Activated CD8-positive, alpha-beta T cell treated with anti-CD3 and anti-CD28 coated beads, Interleukin-2, amount 10 ng/mL, durations not matched to agents 7 days and 5 days (primary cell): ENCODE measurements at regions not wholly inside any gene's neighbourhood (a gene's known extent, or its start where the extent isn't known, plus 50 kb on each side); places are given as distances from the start of the nearest gene placed in this dataset.

ENCODE experiments used
- ATAC-seq: fragments of 150-1000 bp; cut with Tn5 transposase; one replicate; pipeline ENCODE4 v1.10.0; 2021; ENCODE audit warnings: moderate library complexity
- CTCF ChIA-PET: fragments of 350-600 bp; sonication (Branson Sonifier 250); formaldehyde crosslinking; loops from one replicate; lab custom pipeline; 2021; ENCODE audit warnings: antibody characterized with exemption; lab: Charles Lee
- POLR2A ChIA-PET: fragments of 350-600 bp; sonication (Branson Sonifier 250); formaldehyde crosslinking; loops from one replicate; lab custom pipeline; 2021; ENCODE audit warnings: antibody characterized with exemption; lab: Charles Lee
- DNase-seq: peaks from one replicate; pipeline ENCODE4 v3.0.0-alpha.2; 2020
- H3K27ac Mint-ChIP-seq: one replicate; pipeline ENCODE4 v1.8.0; 2021; ENCODE audit warnings: mild to moderate bottlenecking, mixed read lengths
- H3K27me3 Mint-ChIP-seq: one replicate; pipeline ENCODE4 v1.8.0; 2021; ENCODE audit warnings: low read depth, mixed read lengths
- H3K36me3 Mint-ChIP-seq: one replicate; pipeline ENCODE4 v1.8.0; 2021; ENCODE audit warnings: low read depth, mixed read lengths
- H3K4me1 Mint-ChIP-seq: one replicate; pipeline ENCODE4 v1.8.0; 2021; ENCODE audit warnings: low read depth, mixed read lengths
- H3K4me3 Mint-ChIP-seq: one replicate; pipeline ENCODE4 v1.8.0; 2021; ENCODE audit warnings: mild to moderate bottlenecking, mixed read lengths
- H3K9me3 Mint-ChIP-seq: one replicate; pipeline ENCODE4 v1.8.0; 2022; ENCODE audit warnings: mixed read lengths; ENCODE audit not compliant: insufficient read depth

GRCh38 chr14:84581041-84581440 is 948.9 kb upstream of the FLRT2 start:
- Mint-ChIP-seq H3K27me3 (no peaks in the 10 kb centered on the region), H3K4me1 (no peaks in the 10 kb centered on the region), H3K4me3 (no peak overlapping the region), H3K9me3 (peaks cover 12% of the 10 kb centered on the region), H3K27ac (no peak overlapping the region), H3K36me3 (no peaks in the 10 kb centered on the region)
- DNase-seq, result no peak
- POLR2A ChIA-PET, result no interaction called here
- ATAC-seq, result no peak
- CTCF ChIA-PET, result no interaction called here

GRCh38 chr14:84584511-84584910 is 945.4 kb upstream of the FLRT2 start:
- Mint-ChIP-seq H3K4me1 (no peaks in the 10 kb centered on the region), H3K4me3 (no peak overlapping the region), H3K9me3 (peaks cover 6% of the 10 kb centered on the region), H3K27me3 (no peaks in the 10 kb centered on the region), H3K36me3 (no peaks in the 10 kb centered on the region), H3K27ac (no peak overlapping the region)
- ChIA-PET CTCF (no interaction called here), POLR2A (no interaction called here)
- ATAC-seq (no peak), DNase-seq (no peak)

GRCh38 chr14:84591827-84592445 is 938.0 kb upstream of the FLRT2 start:
- peaks cover 7% of the 10 kb centered on the region for H3K9me3 Mint-ChIP-seq
- no peaks in the 10 kb centered on the region for H3K36me3 Mint-ChIP-seq
- POLR2A ChIA-PET, result interaction anchor here (0.7 kb wide), 1 partner anchor 1715 kb away, joined by 3 read pairs; no protein-coding TSS in a partner anchor
- H3K27me3 Mint-ChIP-seq, result no peaks in the 10 kb centered on the region
- ATAC-seq, result no peak
- no peak overlapping the region for H3K4me3 Mint-ChIP-seq
- no peak overlapping the region for H3K27ac Mint-ChIP-seq
- CTCF ChIA-PET, result no interaction called here
- no peaks in the 10 kb centered on the region for H3K4me1 Mint-ChIP-seq
- no peak for DNase-seq

GRCh38 chr14:84592770-84593169 is 937.2 kb upstream of the FLRT2 start:
- CTCF ChIA-PET, result no interaction called here
- Mint-ChIP-seq H3K9me3 (peaks cover 8% of the 10 kb centered on the region), H3K4me3 (no peak overlapping the region), H3K36me3 (no peaks in the 10 kb centered on the region), H3K27me3 (no peaks in the 10 kb centered on the region), H3K4me1 (no peaks in the 10 kb centered on the region), H3K27ac (no peak overlapping the region)
- no peak for ATAC-seq
- DNase-seq, result no peak
- POLR2A ChIA-PET, result no interaction called here

GRCh38 chr14:84610086-84610485 is 919.9 kb upstream of the FLRT2 start:
- DNase-seq (no peak), ATAC-seq (no peak)
- Mint-ChIP-seq H3K9me3 (no peaks in the 10 kb centered on the region), H3K27me3 (no peaks in the 10 kb centered on the region), H3K27ac (no peak overlapping the region), H3K4me3 (no peak overlapping the region), H3K36me3 (no peaks in the 10 kb centered on the region), H3K4me1 (no peaks in the 10 kb centered on the region)
- ChIA-PET CTCF (no interaction called here), POLR2A (no interaction called here)

GRCh38 chr14:84622357-84622756 is 907.6 kb upstream of the FLRT2 start:
- no peaks in the 10 kb centered on the region for H3K4me1 Mint-ChIP-seq
- H3K27ac Mint-ChIP-seq, result no peak overlapping the region
- ChIA-PET CTCF (no interaction called here), POLR2A (no interaction called here)
- H3K4me3 Mint-ChIP-seq, result no peak overlapping the region
- no peaks in the 10 kb centered on the region for H3K36me3 Mint-ChIP-seq
- no peak for ATAC-seq
- DNase-seq, result no peak
- no peaks in the 10 kb centered on the region for H3K27me3 Mint-ChIP-seq
- peaks cover 8% of the 10 kb centered on the region for H3K9me3 Mint-ChIP-seq

GRCh38 chr14:84643446-84643845 is 886.5 kb upstream of the FLRT2 start:
- H3K27me3 Mint-ChIP-seq, result no peaks in the 10 kb centered on the region
- no peaks in the 10 kb centered on the region for H3K4me1 Mint-ChIP-seq
- DNase-seq (no peak), ATAC-seq (no peak)
- no peak overlapping the region for H3K27ac Mint-ChIP-seq
- no peaks in the 10 kb centered on the region for H3K36me3 Mint-ChIP-seq
- ChIA-PET CTCF (no interaction called here), POLR2A (no interaction called here)
- no peak overlapping the region for H3K4me3 Mint-ChIP-seq
- peaks cover 3% of the 10 kb centered on the region for H3K9me3 Mint-ChIP-seq

GRCh38 chr14:84646786-84647500 is 883.0 kb upstream of the FLRT2 start:
- POLR2A ChIA-PET, result no interaction called here
- Mint-ChIP-seq H3K27ac (no peak overlapping the region), H3K9me3 (no peaks in the 10 kb centered on the region), H3K27me3 (no peaks in the 10 kb centered on the region), H3K4me3 (no peak overlapping the region), H3K36me3 (no peaks in the 10 kb centered on the region), H3K4me1 (no peaks in the 10 kb centered on the region)
- ATAC-seq (no peak), DNase-seq (no peak)
- CTCF ChIA-PET, result no interaction called here

GRCh38 chr14:84655014-84655413 is 874.9 kb upstream of the FLRT2 start:
- H3K4me3 Mint-ChIP-seq, result no peak overlapping the region
- no peaks in the 10 kb centered on the region for H3K4me1 Mint-ChIP-seq

GRCh38 chr14:84657911-84658310 is 872.0 kb upstream of the FLRT2 start:
- Mint-ChIP-seq H3K27me3 (no peaks in the 10 kb centered on the region), H3K36me3 (no peaks in the 10 kb centered on the region), H3K27ac (no peak overlapping the region), H3K4me3 (no peak overlapping the region), H3K4me1 (no peaks in the 10 kb centered on the region), H3K9me3 (peaks cover 7% of the 10 kb centered on the region)
- ATAC-seq (no peak), DNase-seq (no peak)
- CTCF ChIA-PET, result no interaction called here
- POLR2A ChIA-PET, result no interaction called here

More at GRCh38 chr14:84655014-84655413, 874.9 kb upstream of the FLRT2 start:
- peaks cover 7% of the 10 kb centered on the region for H3K9me3 Mint-ChIP-seq
- ChIA-PET CTCF (no interaction called here), POLR2A (no interaction called here)
- no peaks in the 10 kb centered on the region for H3K27me3 Mint-ChIP-seq
- DNase-seq (no peak), ATAC-seq (no peak)
- H3K27ac Mint-ChIP-seq, result no peak overlapping the region
- H3K36me3 Mint-ChIP-seq, result no peaks in the 10 kb centered on the region

GRCh38 chr14:84670796-84671195 is 859.1 kb upstream of the FLRT2 start:
- DNase-seq, result no peak
- ChIA-PET POLR2A (no interaction called here), CTCF (no interaction called here)
- no peaks in the 10 kb centered on the region for H3K4me1 Mint-ChIP-seq
- H3K27ac Mint-ChIP-seq, result no peak overlapping the region
- H3K27me3 Mint-ChIP-seq, result no peaks in the 10 kb centered on the region
- H3K9me3 Mint-ChIP-seq, result no peaks in the 10 kb centered on the region
- no peak for ATAC-seq
- H3K4me3 Mint-ChIP-seq, result no peak overlapping the region
- no peaks in the 10 kb centered on the region for H3K36me3 Mint-ChIP-seq

GRCh38 chr14:84671776-84672175 is 858.2 kb upstream of the FLRT2 start:
- ChIA-PET CTCF (no interaction called here), POLR2A (no interaction called here)
- ATAC-seq, result no peak
- H3K4me1 Mint-ChIP-seq, result no peaks in the 10 kb centered on the region
- H3K36me3 Mint-ChIP-seq, result no peaks in the 10 kb centered on the region
- no peak overlapping the region for H3K27ac Mint-ChIP-seq
- DNase-seq, result no peak
- H3K4me3 Mint-ChIP-seq, result no peak overlapping the region
- no peaks in the 10 kb centered on the region for H3K27me3 Mint-ChIP-seq
- no peaks in the 10 kb centered on the region for H3K9me3 Mint-ChIP-seq
